HG03521 (cell line): ENCODE measurements at regions not wholly inside any gene's neighbourhood (a gene's known extent, or its start where the extent isn't known, plus 50 kb on each side); places are given as distances from the start of the nearest gene placed in this dataset.

Source experiments
- ATAC-seq: cut with Tn5 transposase; IDR thresholded peaks from one replicate; pipeline ENCODE4 v1.9.1; 2021; ENCODE audit warnings: mild to moderate bottlenecking, moderate library complexity; ENCODE audit not compliant: unreplicated experiment

- ATAC-seq, result no peak
Measured at GRCh38 chr9:108213511-108213910, 642.3 kb downstream of the ACTL7B start.

GRCh38 chr9:108212184-108212583 is 643.6 kb downstream of the ACTL7B start:
- ATAC-seq, result no peak

- no peak for ATAC-seq
Measured at GRCh38 chr9:108211411-108211955, 644.3 kb downstream of the ACTL7B start.

GRCh38 chr9:108209132-108209685 is 646.6 kb downstream of the ACTL7B start:
- ATAC-seq, result no peak

- no peak for ATAC-seq
Measured at GRCh38 chr9:108207561-108208165, 648.1 kb downstream of the ACTL7B start.

GRCh38 chr9:108205276-108205675 is 650.5 kb downstream of the ACTL7B start:
- ATAC-seq, result no peak

GRCh38 chr9:108197899-108198298 is 657.9 kb downstream of the ACTL7B start:
- no peak for ATAC-seq

- no peak for ATAC-seq
Measured at GRCh38 chr9:108197008-108197365, 658.8 kb downstream of the ACTL7B start.

- ATAC-seq, result no peak
Measured at GRCh38 chr9:108196332-108197007, 659.3 kb downstream of the ACTL7B start.

GRCh38 chr9:108194154-108194553 is 661.6 kb downstream of the ACTL7B start:
- ATAC-seq, result no peak

GRCh38 chr9:108193026-108193710 is 662.6 kb downstream of the ACTL7B start:
- no peak for ATAC-seq

- no peak for ATAC-seq
Measured at GRCh38 chr9:108191065-108191464, 664.7 kb downstream of the ACTL7B start.

- no peak for ATAC-seq
Measured at GRCh38 chr9:108188976-108189375, 666.8 kb downstream of the ACTL7B start.

- no peak for ATAC-seq
Measured at GRCh38 chr9:108188482-108188881, 667.3 kb downstream of the ACTL7B start.

GRCh38 chr9:108186642-108187395 is 669.0 kb downstream of the ACTL7B start:
- no peak for ATAC-seq

GRCh38 chr9:108185613-108186012 is 670.2 kb downstream of the ACTL7B start:
- ATAC-seq, result no peak

GRCh38 chr9:108184941-108185340 is 670.8 kb downstream of the ACTL7B start:
- ATAC-seq, result no peak

- no peak for ATAC-seq
Measured at GRCh38 chr9:108184009-108184408, 671.8 kb downstream of the ACTL7B start.

- ATAC-seq, result no peak
Measured at GRCh38 chr9:108182950-108183381, 672.8 kb downstream of the ACTL7B start.

- no peak for ATAC-seq
Measured at GRCh38 chr9:108182270-108182669, 673.5 kb downstream of the ACTL7B start.

GRCh38 chr9:108181441-108181840 is 674.3 kb downstream of the ACTL7B start:
- ATAC-seq, result no peak
